DOHH2 (cell line): ENCODE measurements at regions not wholly inside any gene's neighbourhood (a gene's known extent, or its start where the extent isn't known, plus 50 kb on each side); places are given as distances from the start of the nearest gene placed in this dataset.

Experiments used
- CTCF ChIP-seq: fragments of 200-600 bp; sonication (generic); IDR thresholded peaks from one replicate; pipeline ENCODE4 v1.5.1; 2014; ENCODE audit warnings: antibody characterized with exemption, mild to moderate bottlenecking, low read depth, low read length; ENCODE audit not compliant: poor library complexity, severe bottlenecking
- EZH2phosphoT487 ChIP-seq: fragments of 200-600 bp; sonication (generic); IDR thresholded peaks from 2 replicates; pipeline ENCODE4 v1.6.1; 2017; ENCODE audit warnings: borderline replicate concordance, mild to moderate bottlenecking, antibody characterized with exemption, low read length, moderate library complexity, mixed read lengths

- TF ChIP-seq EZH2phosphoT487 (no peak), CTCF (no peak)
Measured at GRCh38 chr2:16179701-16180416, 239.5 kb downstream of the MYCN start.
